RWPE1 (cell line): ENCODE measurements at regions not wholly inside any gene's neighbourhood (a gene's known extent, or its start where the extent isn't known, plus 50 kb on each side); places are given as distances from the start of the nearest gene placed in this dataset.
"Not testable (repeated sequence)": the region's sequence is repeated elsewhere in the genome, so short reads cannot be mapped to it uniquely, and the experiment has no call there.

Source experiments
- CTCF ChIA-PET: fragments of 350-600 bp; sonication (Branson Sonifier 250); formaldehyde crosslinking; extraction: SDS; loops from one replicate; lab custom pipeline; 2021; lab: Yijun Ruan, JAX
- POLR2A ChIA-PET: fragments of 400-600 bp; formaldehyde crosslinking; extraction: SDS; loops from one replicate; lab custom pipeline; 2020; ENCODE audit warnings: antibody characterized with exemption; ENCODE audit not compliant: low non-redundant PET; lab: Yijun Ruan, JAX
- DNase-seq: peaks from one replicate; pipeline ENCODE4 v3.0.0; 2012; ENCODE audit warnings: low spot score
- H3K27ac ChIP-seq: fragments of 450-650 bp; 2 replicates; pipeline ENCODE4 v1.5.1; 2017
- CTCF ChIP-seq: fragments of 450-650 bp; conservative IDR thresholded peaks from 2 replicates; pipeline ENCODE4 v1.5.1; 2017; ENCODE audit warnings: low read depth, mild to moderate bottlenecking

GRCh38 chr6:85751374-85752055, 108.8 kb upstream of the SYNCRIP start:
- H3K27ac ChIP-seq, result no peak overlapping the region
- no peak for DNase-seq
- ChIA-PET POLR2A (no interaction called here), CTCF (interaction anchor here (0.6 kb wide), 1 partner anchor 225 kb away, joined by 3 read pairs; no protein-coding TSS in a partner anchor)
- TF ChIP-seq CTCF, result no peak

GRCh38 chr6:85750146-85750545, 107.5 kb upstream of the SYNCRIP start:
- CTCF ChIA-PET, POLR2A ChIA-PET, DNase-seq, H3K27ac ChIP-seq: not testable (repeated sequence)

GRCh38 chr6:85749236-85749635, 106.5 kb upstream of the SYNCRIP start:
- no peak for TF ChIP-seq CTCF
- DNase-seq, result no peak
- no peak overlapping the region for H3K27ac ChIP-seq
- CTCF ChIA-PET, result no interaction called here
- POLR2A ChIA-PET, result no interaction called here

- no peak for TF ChIP-seq CTCF
- CTCF ChIA-PET, result interaction anchor here (0.6 kb wide), 1 partner anchor 9 kb away, joined by 3 read pairs; no protein-coding TSS in a partner anchor
- no peak overlapping the region for H3K27ac ChIP-seq
- POLR2A ChIA-PET, result no interaction called here
- DNase-seq, result peak; percentile 7
Observed at GRCh38 chr6:85747666-85748065, 105.0 kb upstream of the SYNCRIP start.

- CTCF ChIA-PET, result interaction anchor here (0.6 kb wide), 1 partner anchor 9 kb away, joined by 3 read pairs; no protein-coding TSS in a partner anchor
- DNase-seq, result no peak
- no peak for TF ChIP-seq CTCF
- POLR2A ChIA-PET, result no interaction called here
- H3K27ac ChIP-seq, result no peak overlapping the region
Observed at GRCh38 chr6:85747093-85747492, 104.4 kb upstream of the SYNCRIP start.

- POLR2A ChIA-PET, result no interaction called here
- no peak for TF ChIP-seq CTCF
- H3K27ac ChIP-seq, result no peak overlapping the region
- no peak for DNase-seq
- CTCF ChIA-PET, result interaction anchor here (0.6 to 0.7 kb wide), 2 partner anchors 8 to 154 kb away, joined by 3 to 8 read pairs; no protein-coding TSS in a partner anchor
Observed at GRCh38 chr6:85744433-85744970, 101.8 kb upstream of the SYNCRIP start.

GRCh38 chr6:85726206-85726605, 83.5 kb upstream of the SYNCRIP start:
- H3K27ac ChIP-seq, result no peak overlapping the region
- CTCF ChIA-PET, result no interaction called here
- DNase-seq, result no peak
- POLR2A ChIA-PET, result no interaction called here
- no peak for TF ChIP-seq CTCF
